ENCODE measurements at regions not wholly inside any gene's neighbourhood (a gene's known extent, or its start where the extent isn't known, plus 50 kb on each side); places are given as distances from the start of the nearest gene placed in this dataset.

- no peak for TF ChIP-seq CTCF (IDR thresholded peaks at IDR 0.05; ENCODE audit: low read length)
- TF ChIP-seq EZH2 (IDR thresholded peaks at IDR 0.05; ENCODE audit: borderline replicate concordance, low read length), result no peak
Observed at GRCh38 chr18:59802031-59802430, 97.8 kb upstream of the PMAIP1 start.
